ENCODE measurements at regions not wholly inside any gene's neighbourhood (a gene's known extent, or its start where the extent isn't known, plus 50 kb on each side); places are given as distances from the start of the nearest gene placed in this dataset.

GRCh38 chr5:174275959-174276358, 230.5 kb downstream of the NSG2 start:
- DNase-seq, result no peak
- Histone ChIP-seq H3K4me3 (no peak overlapping the region), H3K4me1 (no peaks in the 10 kb centered on the region), H3K27ac (no peak overlapping the region), H3K27me3 (no peaks in the 10 kb centered on the region), H3K9me3 (no peaks in the 10 kb centered on the region), H3K36me3 (replicated peaks in 1 of 2; ENCODE audit: insufficient read depth in 1 of 2, low read depth in 2 of 2) (no peaks in the 10 kb centered on the region)
- intact Hi-C loops (cut with DNase I), result no loop called here
- ATAC-seq, result no peak
- 37 to 58% methylated on average over 2 of the region's 2 CpGs for WGBS, 2 donors
- TF ChIP-seq CTCF (IDR thresholded peaks at IDR 0.05) (no peak), POLR2A (IDR thresholded peaks at IDR 0.05) (no peak)

DNA sequence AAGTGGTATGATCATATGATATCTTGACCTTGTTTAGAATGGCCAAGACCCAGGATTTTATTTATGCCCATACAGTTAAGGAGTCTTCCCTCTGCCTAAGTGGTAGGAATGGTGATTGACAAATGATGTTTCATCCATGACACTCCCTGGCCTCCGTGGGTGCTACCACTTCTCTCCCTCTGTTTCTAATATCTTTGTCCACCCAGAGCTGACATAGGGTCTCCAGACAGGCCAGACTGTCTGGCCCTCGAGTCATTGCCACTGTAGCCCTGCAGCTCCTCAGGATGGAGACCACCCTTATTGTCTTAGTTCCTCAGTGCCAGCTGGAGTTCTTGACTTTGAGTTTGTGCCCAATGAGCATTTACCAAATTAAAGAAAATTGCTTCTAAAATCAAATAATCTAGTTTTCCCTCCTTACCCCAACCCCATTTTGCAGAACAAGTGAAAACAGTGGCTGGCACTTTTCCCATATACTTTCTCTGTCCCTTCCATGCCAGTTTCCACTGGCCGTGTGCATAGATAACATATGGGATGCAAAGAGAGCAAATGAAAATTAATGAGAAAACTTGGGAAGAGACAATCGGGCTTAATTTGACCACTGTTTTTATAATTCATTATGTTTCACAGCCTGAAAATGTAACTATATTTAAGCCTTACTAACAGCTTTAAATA, 235.7 kb downstream of the NSG2 start:
- 52 to 55% methylated on average over 4 of the region's 4 CpGs for WGBS, 2 donors
- TF ChIP-seq POLR2A (IDR thresholded peaks at IDR 0.05), result no peak
- TF ChIP-seq CTCF (IDR thresholded peaks at IDR 0.05), result no peak
- Histone ChIP-seq H3K27me3 (no peaks in the 10 kb centered on the region), H3K27ac (no peak overlapping the region), H3K36me3 (replicated peaks in 1 of 2; ENCODE audit: insufficient read depth in 1 of 2, low read depth in 2 of 2) (no peaks in the 10 kb centered on the region), H3K9me3 (no peaks in the 10 kb centered on the region), H3K4me1 (no peaks in the 10 kb centered on the region), H3K4me3 (no peak overlapping the region)
- intact Hi-C loops (cut with DNase I), result no loop called here
- DNase-seq, result no peak
- no peak for ATAC-seq

DNA sequence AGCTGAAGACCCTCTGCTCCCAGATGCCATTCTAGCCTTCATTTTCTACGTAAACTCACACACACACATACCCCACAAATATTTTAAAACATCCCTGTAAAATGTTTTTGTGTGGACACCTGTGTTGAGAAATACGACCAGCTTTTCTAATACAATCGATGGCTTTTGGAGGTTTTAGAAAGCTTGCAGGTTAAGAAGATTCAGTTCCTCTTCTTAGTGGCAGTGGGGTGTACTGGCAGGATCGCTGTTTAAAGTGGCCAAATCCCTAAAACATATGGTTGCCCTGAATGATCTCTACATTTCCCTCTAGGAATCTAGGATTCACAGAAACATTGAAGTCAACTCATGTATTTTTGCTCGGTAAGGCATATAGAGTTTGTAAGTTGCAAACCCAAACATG, 236.3 kb downstream of the NSG2 start:
- H3K4me3 ChIP-seq, result no peak overlapping the region
- H3K4me1 ChIP-seq, result no peaks in the 10 kb centered on the region
- no peak for DNase-seq
- no peaks in the 10 kb centered on the region for H3K36me3 ChIP-seq (replicated peaks in 1 of 2; ENCODE audit: insufficient read depth in 1 of 2, low read depth in 2 of 2)
- intact Hi-C loops (cut with DNase I), result no loop called here
- ATAC-seq, result no peak
- TF ChIP-seq CTCF (IDR thresholded peaks at IDR 0.05) (no peak), POLR2A (IDR thresholded peaks at IDR 0.05) (no peak)
- WGBS, 2 donors, result 67 to 80% methylated on average over 5 of the region's 5 CpGs
- no peak overlapping the region for H3K27ac ChIP-seq
- no peaks in the 10 kb centered on the region for H3K9me3 ChIP-seq
- H3K27me3 ChIP-seq, result no peaks in the 10 kb centered on the region

DNA sequence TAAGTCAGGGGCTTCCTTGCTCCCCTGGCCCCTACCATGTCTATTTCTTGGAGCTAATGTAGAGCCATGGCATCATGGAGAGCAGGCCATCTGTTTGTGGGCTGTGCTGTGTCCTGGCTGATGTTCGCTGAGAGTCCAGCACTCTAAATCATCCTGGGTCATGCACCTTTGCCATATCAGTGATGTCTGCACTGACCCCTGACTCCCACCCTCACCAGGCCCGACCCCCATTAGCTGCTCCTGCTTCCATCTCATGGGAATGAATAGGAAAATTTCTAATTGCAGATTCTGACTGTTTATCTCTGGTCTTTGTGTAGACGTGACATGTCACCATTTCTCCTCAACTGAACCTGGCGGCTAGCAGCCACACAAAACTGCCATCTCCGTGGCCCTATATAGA, 236.9 kb downstream of the NSG2 start:
- intact Hi-C loops (cut with DNase I), result no loop called here
- H3K4me3 ChIP-seq, result no peak overlapping the region
- WGBS, 2 donors, result 56 to 62% methylated on average over 5 of the region's 5 CpGs
- TF ChIP-seq POLR2A (IDR thresholded peaks at IDR 0.05) (no peak), CTCF (IDR thresholded peaks at IDR 0.05) (no peak)
- ATAC-seq (no peak), DNase-seq (no peak)
- no peaks in the 10 kb centered on the region for H3K9me3 ChIP-seq
- no peaks in the 10 kb centered on the region for H3K4me1 ChIP-seq
- no peaks in the 10 kb centered on the region for H3K27me3 ChIP-seq
- no peak overlapping the region for H3K27ac ChIP-seq
- no peaks in the 10 kb centered on the region for H3K36me3 ChIP-seq (replicated peaks in 1 of 2; ENCODE audit: insufficient read depth in 1 of 2, low read depth in 2 of 2)

Measured in body of pancreas (tissue), 4 donors.